Testis (tissue), 2 donors: ENCODE measurements at regions not wholly inside any gene's neighbourhood (a gene's known extent, or its start where the extent isn't known, plus 50 kb on each side); places are given as distances from the start of the nearest gene placed in this dataset.

Source experiments
- POLR2A ChIP-seq: fragments of 450-650 bp; IDR thresholded peaks from one replicate; pipeline ENCODE4 v1.6.1; 2017; ENCODE audit warnings: antibody characterized with exemption, mild to moderate bottlenecking, moderate library complexity
- TF ChIP-seq, protein P1 (sequence below), 3 experiments: fragments of 450-650 bp in 2 of 3; fragments of 200-600 bp in 1 of 3; sonication (generic) in 1 of 3; IDR thresholded peaks; one replicate each; pipeline ENCODE4 v1.5.1; 2016 to 2019; ENCODE audit warnings: antibody characterized with exemption in 3 of 3, mild to moderate bottlenecking in 2 of 3, moderate library complexity in 1 of 3

- TF ChIP-seq, protein P1, sequence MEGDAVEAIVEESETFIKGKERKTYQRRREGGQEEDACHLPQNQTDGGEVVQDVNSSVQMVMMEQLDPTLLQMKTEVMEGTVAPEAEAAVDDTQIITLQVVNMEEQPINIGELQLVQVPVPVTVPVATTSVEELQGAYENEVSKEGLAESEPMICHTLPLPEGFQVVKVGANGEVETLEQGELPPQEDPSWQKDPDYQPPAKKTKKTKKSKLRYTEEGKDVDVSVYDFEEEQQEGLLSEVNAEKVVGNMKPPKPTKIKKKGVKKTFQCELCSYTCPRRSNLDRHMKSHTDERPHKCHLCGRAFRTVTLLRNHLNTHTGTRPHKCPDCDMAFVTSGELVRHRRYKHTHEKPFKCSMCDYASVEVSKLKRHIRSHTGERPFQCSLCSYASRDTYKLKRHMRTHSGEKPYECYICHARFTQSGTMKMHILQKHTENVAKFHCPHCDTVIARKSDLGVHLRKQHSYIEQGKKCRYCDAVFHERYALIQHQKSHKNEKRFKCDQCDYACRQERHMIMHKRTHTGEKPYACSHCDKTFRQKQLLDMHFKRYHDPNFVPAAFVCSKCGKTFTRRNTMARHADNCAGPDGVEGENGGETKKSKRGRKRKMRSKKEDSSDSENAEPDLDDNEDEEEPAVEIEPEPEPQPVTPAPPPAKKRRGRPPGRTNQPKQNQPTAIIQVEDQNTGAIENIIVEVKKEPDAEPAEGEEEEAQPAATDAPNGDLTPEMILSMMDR (IDR thresholded peaks at IDR 0.05): no peak
- no peak for TF ChIP-seq POLR2A
These were observed 62.1 kb upstream of the ADGRB3 start for GRCh38 chr6:68572975-68573374.
